SU-DHL-6 (cell line): ENCODE measurements at regions not wholly inside any gene's neighbourhood (a gene's known extent, or its start where the extent isn't known, plus 50 kb on each side); places are given as distances from the start of the nearest gene placed in this dataset.
"Not testable (repeated sequence)": the region's sequence is repeated elsewhere in the genome, so short reads cannot be mapped to it uniquely, and the experiment has no call there.

Experiments
- H2AFZ ChIP-seq: fragments of 200-600 bp; sonication (generic); 2 replicates; pipeline ENCODE4 v1.6.1; 2014; ENCODE audit warnings: low read depth, mild to moderate bottlenecking, moderate library complexity, mixed read lengths, antibody characterized with exemption, low read length; ENCODE audit not compliant: severe bottlenecking
- H3F3A ChIP-seq: fragments of 200-600 bp; shearing (Covaris generic); 2 replicates; pipeline ENCODE4 v1.6.0; 2016; ENCODE audit warnings: antibody characterized with exemption, mild to moderate bottlenecking; ENCODE audit not compliant: insufficient read depth
- H3K27ac ChIP-seq: fragments of 200-600 bp; sonication (generic); 2 replicates; pipeline ENCODE4 v1.5.1; 2016; ENCODE audit warnings: low read depth, mild to moderate bottlenecking, low read length, moderate library complexity, mixed read lengths
- H3K27me3 ChIP-seq: fragments of 200-600 bp; sonication (generic), shearing (Covaris generic); 2 replicates; pipeline ENCODE4 v1.6.0; 2014; ENCODE audit warnings: mild to moderate bottlenecking, low read length
- H3K36me3 ChIP-seq: fragments of 200-600 bp; sonication (generic); 2 replicates; pipeline ENCODE4 v1.6.1; 2014; ENCODE audit warnings: mild to moderate bottlenecking, low read length, mixed read lengths
- H3K4me2 ChIP-seq: fragments of 300-600, 200-600 bp; shearing (Covaris generic), sonication (generic); 2 replicates; pipeline ENCODE4 v1.6.0; 2014; ENCODE audit warnings: low read length, low read depth, mild to moderate bottlenecking; ENCODE audit not compliant: poor library complexity, severe bottlenecking
- H3K4me3 ChIP-seq: fragments of 200-600 bp; sonication (generic); 2 replicates; pipeline ENCODE4 v1.5.1; 2014; ENCODE audit warnings: antibody characterized with exemption, low read length, mild to moderate bottlenecking, mixed read lengths; ENCODE audit not compliant: insufficient read depth, poor library complexity, severe bottlenecking
- H3K79me2 ChIP-seq: fragments of 200-600 bp; sonication (generic); 2 replicates; pipeline ENCODE4 v1.6.1; 2014; ENCODE audit warnings: mild to moderate bottlenecking, low read length, moderate library complexity; ENCODE audit not compliant: insufficient read depth
- H3K9ac ChIP-seq: fragments of 200-600 bp; sonication (generic); 2 replicates; pipeline ENCODE4 v1.7.0; 2014; ENCODE audit warnings: mild to moderate bottlenecking, low read length
- H3K9me2 ChIP-seq: fragments of 200-600 bp; sonication (generic); replicated peaks from 2 replicates; pipeline ENCODE4 v1.6.1; 2014; ENCODE audit warnings: low read length; ENCODE audit not compliant: insufficient read depth
- H3K9me3 ChIP-seq: fragments of 200-600 bp; sonication (generic); 2 replicates; pipeline ENCODE4 v1.6.1; 2014; ENCODE audit warnings: low read length, mixed read lengths; ENCODE audit not compliant: insufficient read depth
- H4K20me1 ChIP-seq: fragments of 200-600 bp; sonication (generic); 2 replicates; pipeline ENCODE4 v1.6.1; 2014; ENCODE audit warnings: low read depth, mild to moderate bottlenecking, antibody characterized with exemption, low read length, moderate library complexity, mixed read lengths
- EZH2phosphoT487 ChIP-seq: fragments of 200-600 bp; sonication (generic), shearing (Covaris generic); conservative IDR thresholded peaks from 2 replicates; pipeline ENCODE4 v1.6.1; 2018; ENCODE audit warnings: mild to moderate bottlenecking, antibody characterized with exemption, low read length, moderate library complexity, mixed read lengths
- TF ChIP-seq, protein P1 (sequence below): fragments of 200-600 bp; sonication (generic); IDR thresholded peaks from one replicate; pipeline ENCODE4 v1.5.1; 2017; ENCODE audit warnings: antibody characterized with exemption, mild to moderate bottlenecking, low read length, moderate library complexity; ENCODE audit not compliant: insufficient read depth, poor library complexity, severe bottlenecking

DNA sequence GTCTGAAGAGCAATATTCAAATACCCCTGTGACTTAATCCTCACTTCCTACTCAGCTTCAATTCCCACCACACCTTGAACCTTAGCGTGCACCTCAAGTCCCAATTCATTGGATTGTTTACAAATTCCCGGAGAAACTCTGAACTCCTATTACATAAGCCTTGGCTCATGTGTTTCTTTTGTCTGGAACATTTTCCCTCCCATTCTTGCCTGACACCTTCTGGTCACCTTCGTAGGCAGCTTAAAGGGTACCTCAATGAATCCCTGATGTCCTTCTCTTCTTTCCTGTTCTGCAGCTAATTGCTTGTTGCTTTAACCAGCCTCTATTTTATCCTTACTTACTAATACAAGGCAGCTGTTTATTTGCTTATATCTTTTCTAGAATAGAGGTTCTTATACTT, 85.0 kb upstream of the SEL1L start:
- TF ChIP-seq EZH2phosphoT487 = no peak
- TF ChIP-seq, protein P1, sequence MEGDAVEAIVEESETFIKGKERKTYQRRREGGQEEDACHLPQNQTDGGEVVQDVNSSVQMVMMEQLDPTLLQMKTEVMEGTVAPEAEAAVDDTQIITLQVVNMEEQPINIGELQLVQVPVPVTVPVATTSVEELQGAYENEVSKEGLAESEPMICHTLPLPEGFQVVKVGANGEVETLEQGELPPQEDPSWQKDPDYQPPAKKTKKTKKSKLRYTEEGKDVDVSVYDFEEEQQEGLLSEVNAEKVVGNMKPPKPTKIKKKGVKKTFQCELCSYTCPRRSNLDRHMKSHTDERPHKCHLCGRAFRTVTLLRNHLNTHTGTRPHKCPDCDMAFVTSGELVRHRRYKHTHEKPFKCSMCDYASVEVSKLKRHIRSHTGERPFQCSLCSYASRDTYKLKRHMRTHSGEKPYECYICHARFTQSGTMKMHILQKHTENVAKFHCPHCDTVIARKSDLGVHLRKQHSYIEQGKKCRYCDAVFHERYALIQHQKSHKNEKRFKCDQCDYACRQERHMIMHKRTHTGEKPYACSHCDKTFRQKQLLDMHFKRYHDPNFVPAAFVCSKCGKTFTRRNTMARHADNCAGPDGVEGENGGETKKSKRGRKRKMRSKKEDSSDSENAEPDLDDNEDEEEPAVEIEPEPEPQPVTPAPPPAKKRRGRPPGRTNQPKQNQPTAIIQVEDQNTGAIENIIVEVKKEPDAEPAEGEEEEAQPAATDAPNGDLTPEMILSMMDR = no peak
- Histone ChIP-seq H3K27me3 (no peaks in the 10 kb centered on the region), H3K27ac (no peak overlapping the region), H3K36me3 (no peaks in the 10 kb centered on the region), H3F3A (no peaks in the 10 kb centered on the region), H3K79me2 (no peaks in the 10 kb centered on the region), H3K9me2 (no peaks in the 10 kb centered on the region), H3K4me2 (no peak overlapping the region), H3K9me3 (no peaks in the 10 kb centered on the region), H3K9ac (no peak overlapping the region), H3K4me3 (no peak overlapping the region), H2AFZ (no peak overlapping the region), H4K20me1 (no peaks in the 10 kb centered on the region)

DNA sequence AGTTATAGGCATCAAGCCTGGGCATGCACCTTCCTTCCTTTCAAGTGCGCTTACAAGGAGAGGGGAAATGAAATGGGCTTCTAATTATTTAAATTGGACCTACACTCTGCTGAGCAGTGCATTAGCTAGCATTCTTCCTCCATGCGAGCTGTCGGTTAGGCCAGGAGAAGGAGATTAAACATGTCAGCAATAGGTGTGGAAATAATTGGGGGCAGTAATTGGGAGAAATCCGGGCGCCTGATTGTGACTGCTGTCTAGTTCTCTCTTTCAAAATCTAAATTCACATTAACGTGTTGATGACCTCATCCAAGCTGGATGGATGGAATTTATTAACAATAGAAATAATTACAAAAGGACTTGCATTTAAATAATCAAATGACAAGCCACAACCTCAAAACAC, 86.2 kb upstream of the SEL1L start:
- H3K79me2 ChIP-seq = no peaks in the 10 kb centered on the region
- no peak overlapping the region for H3K4me2 ChIP-seq
- no peaks in the 10 kb centered on the region for H3K27me3 ChIP-seq
- H3K9me2 ChIP-seq = no peaks in the 10 kb centered on the region
- H3F3A ChIP-seq = no peaks in the 10 kb centered on the region
- H4K20me1 ChIP-seq = no peaks in the 10 kb centered on the region
- H2AFZ ChIP-seq = no peak overlapping the region
- H3K9me3 ChIP-seq = no peaks in the 10 kb centered on the region
- H3K4me3 ChIP-seq = no peak overlapping the region
- no peak for TF ChIP-seq EZH2phosphoT487
- TF ChIP-seq, protein P1 = no peak
- H3K36me3 ChIP-seq = no peaks in the 10 kb centered on the region
- H3K27ac ChIP-seq = no peak overlapping the region
- H3K9ac ChIP-seq = no peak overlapping the region

DNA sequence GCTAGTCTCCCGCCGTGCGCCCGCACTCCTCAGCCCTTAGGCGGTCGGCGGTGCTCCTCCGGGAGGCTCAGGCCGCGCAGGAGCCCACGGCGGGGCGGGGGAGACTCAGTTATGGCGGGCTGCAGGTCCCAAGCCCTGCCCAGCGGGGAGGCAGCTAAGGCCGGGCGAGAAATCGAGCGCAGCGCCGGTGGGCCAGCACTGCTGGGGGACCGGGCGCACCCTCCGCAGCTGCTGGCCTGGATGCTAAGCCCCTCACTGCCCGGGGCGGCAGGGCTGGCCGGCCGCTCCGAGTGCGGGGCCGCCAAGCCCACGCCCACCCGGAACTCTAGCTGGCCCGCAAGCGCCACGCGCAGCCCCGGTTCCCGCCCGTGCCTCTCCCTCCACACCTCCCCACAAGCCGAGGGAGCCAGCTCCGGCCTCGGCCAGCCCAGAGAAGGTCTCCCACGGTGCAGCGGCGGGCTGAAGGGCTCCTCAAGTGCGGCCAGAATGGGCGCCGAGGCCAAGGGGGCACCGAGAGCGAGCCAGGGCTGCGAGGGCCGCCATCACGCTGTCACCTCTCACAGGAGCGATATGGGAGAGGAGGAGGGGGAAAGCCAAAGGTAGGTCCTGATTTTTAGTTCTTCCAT, 90.2 kb upstream of the SEL1L start:
- not testable (repeated sequence) for H3F3A ChIP-seq, H3K4me2 ChIP-seq, H3K79me2 ChIP-seq, H3K9ac ChIP-seq, H2AFZ ChIP-seq, H3K9me3 ChIP-seq, H3K9me2 ChIP-seq, H3K36me3 ChIP-seq, H4K20me1 ChIP-seq, H3K4me3 ChIP-seq, H3K27me3 ChIP-seq, H3K27ac ChIP-seq

DNA sequence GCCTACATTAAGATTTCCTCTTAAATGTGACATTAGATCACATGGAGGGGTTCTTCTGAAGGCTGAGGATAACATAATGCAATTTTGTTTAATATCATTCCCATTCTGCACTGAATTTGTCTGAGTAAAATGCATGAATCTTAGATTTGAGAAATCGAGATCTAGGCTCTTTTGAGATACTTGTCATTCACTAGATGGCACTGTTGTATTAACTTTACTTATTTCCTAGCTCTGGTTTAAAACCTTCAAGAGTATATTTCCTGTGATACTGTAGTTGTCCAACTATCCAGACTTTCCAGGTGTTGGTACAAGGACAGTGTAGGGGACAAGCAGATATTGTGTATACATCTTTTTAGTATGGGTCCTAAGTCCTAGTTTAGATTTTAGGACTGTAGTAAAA, 91.7 kb upstream of the SEL1L start:
- no peaks in the 10 kb centered on the region for H3K9me2 ChIP-seq
- no peaks in the 10 kb centered on the region for H3K36me3 ChIP-seq
- H3K9ac ChIP-seq = no peak overlapping the region
- no peaks in the 10 kb centered on the region for H4K20me1 ChIP-seq
- H3K4me2 ChIP-seq = no peak overlapping the region
- no peak for TF ChIP-seq EZH2phosphoT487
- TF ChIP-seq, protein P1 = peak; percentile 24
- H3K4me3 ChIP-seq = no peak overlapping the region
- H3K27me3 ChIP-seq = no peaks in the 10 kb centered on the region
- H2AFZ ChIP-seq = no peak overlapping the region
- H3K79me2 ChIP-seq = no peaks in the 10 kb centered on the region
- no peak overlapping the region for H3K27ac ChIP-seq
- no peaks in the 10 kb centered on the region for H3F3A ChIP-seq
- H3K9me3 ChIP-seq = no peaks in the 10 kb centered on the region
